Panc1 (cell line): ENCODE measurements at regions not wholly inside any gene's neighbourhood (a gene's known extent, or its start where the extent isn't known, plus 50 kb on each side); places are given as distances from the start of the nearest gene placed in this dataset.

ENCODE experiments used
- POLR2AphosphoS5 ChIP-seq: IDR thresholded peaks from 2 replicates; pipeline ENCODE4 v1.6.1; 2012; ENCODE audit warnings: mild to moderate bottlenecking, low read depth, low read length, moderate library complexity
- TCF7L2 ChIP-seq: IDR thresholded peaks from 2 replicates; pipeline ENCODE4 v1.6.1; 2011; ENCODE audit warnings: mild to moderate bottlenecking, low read depth, low read length, inconsistent platforms
- TF ChIP-seq, protein P1 (sequence below): fragments of 450-650 bp; IDR thresholded peaks from 2 replicates; pipeline ENCODE4 v1.5.1; 2017; ENCODE audit warnings: mild to moderate bottlenecking

DNA sequence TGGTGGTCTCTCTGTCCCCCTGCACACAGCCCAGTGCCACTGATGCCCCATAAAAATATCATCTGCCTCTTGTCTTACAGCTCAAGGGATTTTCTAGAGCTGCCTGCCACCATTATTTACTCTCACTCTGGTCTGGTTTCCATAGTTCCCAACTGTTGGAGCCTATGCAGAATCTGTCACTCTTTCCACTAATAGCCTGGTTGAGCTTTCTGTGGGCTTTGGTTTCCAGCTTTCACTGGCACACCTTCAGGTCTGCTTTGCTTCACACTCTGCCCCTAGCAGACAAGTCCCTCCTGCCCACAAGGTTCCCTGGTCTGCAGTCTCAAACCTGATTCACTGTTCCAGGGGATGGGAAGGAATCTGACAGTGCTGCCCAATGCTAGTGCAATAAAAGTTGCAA, 103.0 kb upstream of the FTMT start:
- TF ChIP-seq, protein P1, sequence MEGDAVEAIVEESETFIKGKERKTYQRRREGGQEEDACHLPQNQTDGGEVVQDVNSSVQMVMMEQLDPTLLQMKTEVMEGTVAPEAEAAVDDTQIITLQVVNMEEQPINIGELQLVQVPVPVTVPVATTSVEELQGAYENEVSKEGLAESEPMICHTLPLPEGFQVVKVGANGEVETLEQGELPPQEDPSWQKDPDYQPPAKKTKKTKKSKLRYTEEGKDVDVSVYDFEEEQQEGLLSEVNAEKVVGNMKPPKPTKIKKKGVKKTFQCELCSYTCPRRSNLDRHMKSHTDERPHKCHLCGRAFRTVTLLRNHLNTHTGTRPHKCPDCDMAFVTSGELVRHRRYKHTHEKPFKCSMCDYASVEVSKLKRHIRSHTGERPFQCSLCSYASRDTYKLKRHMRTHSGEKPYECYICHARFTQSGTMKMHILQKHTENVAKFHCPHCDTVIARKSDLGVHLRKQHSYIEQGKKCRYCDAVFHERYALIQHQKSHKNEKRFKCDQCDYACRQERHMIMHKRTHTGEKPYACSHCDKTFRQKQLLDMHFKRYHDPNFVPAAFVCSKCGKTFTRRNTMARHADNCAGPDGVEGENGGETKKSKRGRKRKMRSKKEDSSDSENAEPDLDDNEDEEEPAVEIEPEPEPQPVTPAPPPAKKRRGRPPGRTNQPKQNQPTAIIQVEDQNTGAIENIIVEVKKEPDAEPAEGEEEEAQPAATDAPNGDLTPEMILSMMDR: no peak
- no peak for TF ChIP-seq POLR2AphosphoS5
- no peak for TF ChIP-seq TCF7L2
